GM19463 (cell line): ENCODE measurements at regions not wholly inside any gene's neighbourhood (a gene's known extent, or its start where the extent isn't known, plus 50 kb on each side); places are given as distances from the start of the nearest gene placed in this dataset.

Experiments
- ATAC-seq: cut with Tn5 transposase; IDR thresholded peaks from one replicate; pipeline ENCODE4 v1.9.1; 2021; ENCODE audit warnings: mild to moderate bottlenecking, moderate library complexity; ENCODE audit not compliant: unreplicated experiment

GRCh38 chr11:88231894-88232482 is 56.7 kb upstream of the RAB38 start:
- peak; percentile 85 for ATAC-seq

GRCh38 chr11:88229303-88229702 is 54.1 kb upstream of the RAB38 start:
- ATAC-seq: no peak
